AML-193 (cell line): ENCODE measurements at regions not wholly inside any gene's neighbourhood (a gene's known extent, or its start where the extent isn't known, plus 50 kb on each side); places are given as distances from the start of the nearest gene placed in this dataset.

Experiments used
- DNase-seq, 2 experiments: peaks; one replicate each; lab custom pipeline; 2025; lab: John Stamatoyannopoulos, UW

DNA sequence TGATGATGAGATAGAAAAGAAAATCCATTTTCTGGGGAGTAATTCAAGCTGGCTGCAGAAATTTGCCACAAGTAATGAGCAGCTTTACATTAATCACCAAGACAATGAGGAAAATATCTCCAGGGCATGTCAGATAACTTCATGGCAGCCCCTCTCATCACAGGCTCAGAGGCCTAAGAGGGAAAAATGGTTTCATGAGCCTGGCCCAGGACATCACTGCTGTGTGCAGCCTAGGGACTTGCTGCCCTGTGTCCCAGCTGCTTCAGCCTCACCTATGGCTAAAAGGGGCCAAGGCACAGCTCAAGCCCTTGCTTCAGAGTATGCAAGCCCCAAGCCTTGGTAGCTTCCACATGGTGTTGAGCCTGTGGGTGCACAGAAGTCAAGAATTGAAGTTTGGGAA lies 161.7 kb downstream of the OPA1 start:
- no peak for DNase-seq

DNA sequence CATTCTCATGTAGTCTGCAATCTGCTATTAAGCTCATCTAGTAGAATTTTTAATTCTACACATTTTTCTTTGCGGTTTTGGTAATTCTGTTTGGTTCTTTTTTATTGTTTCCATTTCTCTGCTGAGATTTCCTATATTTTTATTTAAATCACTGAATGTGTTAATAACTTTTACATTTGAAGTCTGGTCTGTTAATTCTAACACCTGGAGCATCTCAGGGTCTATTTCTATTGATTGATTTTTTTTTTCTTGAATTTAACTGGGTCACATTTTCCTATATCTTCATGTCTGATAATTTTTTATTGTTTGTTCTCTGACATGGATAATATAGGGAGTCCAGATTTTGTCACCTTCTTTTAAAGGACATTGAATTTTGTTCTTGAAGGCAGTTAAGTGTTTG lies 163.5 kb downstream of the OPA1 start:
- no peak for DNase-seq

DNA sequence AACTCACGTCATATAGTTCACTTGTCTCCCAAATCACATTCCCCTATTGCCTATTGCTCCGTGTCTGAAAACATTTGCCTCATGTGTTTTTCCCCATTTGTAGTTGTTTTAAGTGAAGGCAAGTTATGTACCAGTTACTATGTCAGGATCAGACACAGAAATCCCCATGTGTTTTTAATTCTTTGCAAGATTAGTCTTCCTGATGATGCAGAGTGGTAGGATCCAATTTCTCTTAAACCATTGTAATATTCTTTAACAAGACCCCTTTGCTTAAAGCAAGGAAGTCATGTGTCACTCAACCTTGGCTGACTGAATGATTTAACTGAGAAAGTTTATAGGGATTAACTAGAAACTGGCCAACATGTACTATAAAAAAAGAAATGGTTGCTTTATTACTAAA lies 164.4 kb downstream of the OPA1 start:
- no peak for DNase-seq

DNA sequence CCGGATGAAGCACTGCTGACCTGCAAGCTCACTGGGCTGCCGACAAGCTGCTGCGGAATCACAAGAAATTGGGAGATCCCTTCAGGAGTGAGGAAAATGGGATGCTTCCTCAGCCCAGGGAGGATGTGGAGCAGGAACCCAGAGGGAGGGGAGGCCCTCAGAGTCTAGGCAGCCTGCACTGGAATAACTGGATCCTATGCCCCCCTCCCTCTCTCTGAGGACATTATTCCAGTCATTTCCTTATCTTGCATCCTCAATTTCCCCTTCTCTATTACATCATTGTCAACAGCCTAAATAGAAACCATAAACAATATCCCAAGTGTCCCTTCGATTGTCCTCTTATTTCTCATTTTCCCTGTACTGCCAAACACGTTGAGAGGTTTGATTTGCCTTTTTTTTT lies 169.0 kb downstream of the OPA1 start:
- DNase-seq = no peak

DNA sequence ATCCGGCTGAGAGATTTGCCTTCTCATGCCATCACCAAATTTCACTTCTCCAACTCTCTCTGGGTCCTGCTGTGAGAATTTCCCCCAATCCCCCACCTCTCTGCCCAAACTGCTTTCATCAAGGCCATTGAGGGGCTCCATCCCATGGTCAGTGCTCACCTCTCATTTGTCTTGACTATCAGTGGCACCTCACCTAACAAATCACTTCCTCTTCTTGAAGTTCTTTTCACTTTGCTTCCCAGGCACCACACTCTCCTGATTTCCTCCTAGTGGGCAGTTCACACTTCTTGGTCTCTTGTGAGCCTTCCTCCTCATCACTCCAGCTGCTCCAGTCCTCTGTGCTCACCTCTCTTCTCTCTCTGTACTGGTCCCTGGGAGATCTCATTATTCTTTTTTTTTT lies 169.6 kb downstream of the OPA1 start:
- no peak for DNase-seq

DNA sequence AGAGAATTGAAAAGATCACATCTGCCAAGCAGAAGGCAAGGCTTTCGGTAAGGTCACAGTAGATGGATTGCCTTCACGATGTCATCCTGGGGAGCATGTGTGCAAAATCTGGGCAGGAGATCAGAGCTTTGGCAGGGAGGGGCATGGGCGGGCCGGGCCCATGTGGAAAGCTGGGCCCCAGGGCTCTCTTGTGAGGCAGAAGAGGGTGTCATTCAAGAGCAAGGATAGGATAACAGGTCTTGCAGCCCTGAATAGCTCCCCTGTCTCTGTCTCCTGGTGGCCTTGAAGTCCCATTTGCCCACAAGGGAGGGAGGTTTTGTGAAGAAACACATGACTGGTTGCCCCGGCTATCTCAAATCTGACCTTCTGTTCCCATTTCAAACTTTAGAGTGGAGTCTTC lies 172.0 kb downstream of the OPA1 start:
- no peak for DNase-seq

DNA sequence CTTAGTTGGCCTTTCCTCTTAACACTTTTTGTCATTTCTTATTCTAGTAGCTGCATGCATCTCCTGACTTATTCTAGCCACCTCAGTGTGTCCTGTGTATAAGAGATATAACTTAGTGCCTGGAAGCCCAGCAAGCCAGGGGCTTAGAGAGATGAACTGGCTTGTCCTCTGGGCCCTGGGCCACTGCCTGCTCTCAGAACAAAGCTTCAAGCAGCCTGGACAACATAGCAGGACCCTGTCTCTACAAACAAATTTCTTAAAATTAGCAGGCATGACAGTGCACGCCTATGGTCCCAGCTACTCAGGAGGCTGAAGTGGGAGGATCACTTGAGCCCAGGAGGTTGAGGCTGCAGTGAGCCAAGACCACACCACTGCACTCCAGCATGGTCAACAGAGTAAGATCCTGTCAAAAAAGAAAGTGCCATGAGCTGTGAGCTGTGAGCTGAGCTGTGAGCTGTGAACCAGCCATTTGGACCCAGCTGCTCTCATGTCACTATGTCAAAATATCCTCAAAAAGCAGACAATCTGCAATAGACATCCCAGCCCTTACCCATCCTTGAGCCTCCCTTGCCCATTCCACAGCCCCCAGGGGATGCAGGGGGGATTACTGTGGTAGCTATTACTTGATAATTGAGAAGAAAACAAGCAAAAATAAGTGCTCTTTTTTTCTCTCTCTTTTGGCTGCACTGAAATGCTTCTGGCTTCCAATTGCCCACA lies 174.5 kb downstream of the OPA1 start:
- no peak for DNase-seq

DNA sequence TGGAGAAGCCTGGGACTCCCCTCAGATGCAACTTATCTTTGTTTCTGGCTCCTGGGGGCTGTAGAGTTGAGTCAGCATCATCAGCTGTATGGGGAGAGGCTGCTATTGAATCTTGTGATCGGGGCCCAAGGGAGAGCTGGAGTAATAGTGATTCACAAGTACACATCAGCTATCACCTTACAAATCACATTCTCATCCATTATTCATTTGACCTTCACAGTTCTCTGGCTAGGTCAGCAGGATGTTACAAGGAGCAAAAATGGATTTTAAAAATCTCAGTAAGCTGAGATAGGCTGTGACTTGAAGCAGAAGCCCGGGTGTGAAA lies 175.0 kb downstream of the OPA1 start:
- DNase-seq = no peak

DNA sequence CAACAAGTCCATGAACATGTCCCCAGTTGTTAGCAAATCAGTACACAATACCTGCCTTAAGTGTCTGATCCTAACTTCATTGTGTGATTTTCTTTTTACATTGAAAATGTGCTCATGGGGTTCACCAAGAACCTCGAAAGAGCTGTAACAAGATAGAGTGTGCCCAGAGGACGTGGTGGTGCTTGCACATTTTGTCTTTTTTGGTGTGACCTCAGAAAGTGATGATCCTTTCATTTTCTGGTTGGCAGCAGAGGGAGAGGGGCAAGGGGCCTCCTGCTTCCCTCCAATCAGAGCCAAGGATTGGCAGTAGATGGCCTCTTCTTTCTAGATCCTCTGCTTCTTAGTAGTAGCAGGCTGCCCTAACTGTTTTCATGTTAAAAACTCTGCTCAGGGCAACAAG lies 176.4 kb downstream of the OPA1 start:
- DNase-seq = no peak

DNA sequence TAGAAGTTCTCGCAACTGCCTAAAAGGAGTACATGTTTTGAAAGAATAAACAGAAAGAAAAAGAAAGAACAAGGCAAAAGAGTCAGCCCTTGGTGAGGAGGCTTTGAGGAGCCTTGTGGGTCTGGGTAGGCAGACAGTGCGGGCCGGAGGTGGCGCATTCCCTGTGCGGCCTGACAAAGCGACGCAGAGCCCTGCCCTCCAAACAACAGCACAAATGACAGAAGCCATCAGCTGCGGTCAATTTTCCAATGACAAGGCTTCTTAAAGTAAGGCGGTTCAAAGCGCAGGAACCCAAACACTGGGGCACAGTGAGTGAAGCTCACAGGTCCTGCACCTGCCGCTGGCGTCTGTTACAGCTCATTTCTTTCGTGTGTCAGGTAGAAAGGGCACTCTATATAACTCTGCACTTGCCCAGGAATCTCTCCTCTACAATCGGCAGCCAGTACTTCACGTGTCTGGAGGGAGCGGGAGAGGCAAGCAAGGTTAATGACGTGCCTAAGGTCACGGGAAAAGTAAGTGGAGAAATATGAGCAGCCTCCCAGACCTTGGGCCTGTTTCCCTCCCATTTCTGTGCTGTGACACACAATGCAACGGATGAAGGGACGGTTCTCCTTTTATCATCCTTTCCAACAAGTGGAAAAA lies 178.1 kb downstream of the OPA1 start:
- no peak for DNase-seq

DNA sequence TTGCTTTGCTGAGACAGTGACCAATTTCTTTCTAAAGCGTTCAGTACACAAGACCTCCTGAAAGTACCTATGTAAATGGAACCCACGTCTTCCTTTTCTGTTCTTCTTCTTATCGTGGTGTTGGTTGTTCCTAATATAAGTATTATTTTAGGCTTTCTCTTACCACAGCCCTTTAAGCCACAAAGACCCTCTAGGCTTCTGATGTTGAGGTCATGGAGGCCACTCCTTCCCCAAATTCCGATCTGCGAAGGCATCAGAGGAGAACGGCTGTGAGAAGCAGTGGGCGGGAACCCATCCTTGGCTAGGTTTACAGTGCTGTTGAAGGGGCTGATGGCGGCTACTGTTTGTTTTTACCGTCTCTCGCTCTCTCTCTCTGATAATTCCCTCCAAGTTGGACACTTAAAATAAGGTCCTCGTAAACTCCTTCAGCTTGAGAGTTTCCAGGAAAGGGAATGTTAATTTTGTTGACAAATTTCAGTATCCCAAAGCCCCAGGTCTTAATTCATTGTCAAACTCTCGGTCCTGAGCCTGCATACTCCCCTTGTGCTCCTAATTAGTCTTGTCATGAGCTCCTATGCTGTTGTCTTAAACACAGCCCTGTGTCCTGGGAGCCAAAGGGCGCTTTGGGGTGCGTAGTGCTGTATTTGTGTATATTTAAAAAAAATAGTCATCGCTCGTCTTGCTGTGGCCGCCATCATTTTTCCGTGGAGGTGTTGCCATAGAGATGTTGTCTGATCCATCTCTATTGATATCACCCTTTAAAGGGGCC lies 178.8 kb downstream of the OPA1 start:
- DNase-seq = no peak

DNA sequence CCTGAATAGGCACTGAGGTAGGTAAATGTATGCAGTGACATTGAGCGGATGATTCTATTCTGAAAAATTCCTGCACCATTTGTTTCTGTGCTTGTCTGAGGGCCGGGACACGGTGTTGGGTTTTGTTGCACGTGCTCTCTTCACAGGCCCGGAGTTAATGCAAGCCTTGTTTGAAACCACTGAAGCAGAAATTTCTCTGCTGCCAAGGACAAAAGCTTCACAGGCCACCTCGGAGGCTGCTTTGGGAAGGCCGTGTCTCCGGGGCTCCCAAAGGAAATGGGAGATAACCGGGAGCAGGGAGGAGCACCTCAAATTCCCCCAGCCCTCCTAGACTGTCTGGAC lies 179.4 kb downstream of the OPA1 start:
- no peak for DNase-seq

DNA sequence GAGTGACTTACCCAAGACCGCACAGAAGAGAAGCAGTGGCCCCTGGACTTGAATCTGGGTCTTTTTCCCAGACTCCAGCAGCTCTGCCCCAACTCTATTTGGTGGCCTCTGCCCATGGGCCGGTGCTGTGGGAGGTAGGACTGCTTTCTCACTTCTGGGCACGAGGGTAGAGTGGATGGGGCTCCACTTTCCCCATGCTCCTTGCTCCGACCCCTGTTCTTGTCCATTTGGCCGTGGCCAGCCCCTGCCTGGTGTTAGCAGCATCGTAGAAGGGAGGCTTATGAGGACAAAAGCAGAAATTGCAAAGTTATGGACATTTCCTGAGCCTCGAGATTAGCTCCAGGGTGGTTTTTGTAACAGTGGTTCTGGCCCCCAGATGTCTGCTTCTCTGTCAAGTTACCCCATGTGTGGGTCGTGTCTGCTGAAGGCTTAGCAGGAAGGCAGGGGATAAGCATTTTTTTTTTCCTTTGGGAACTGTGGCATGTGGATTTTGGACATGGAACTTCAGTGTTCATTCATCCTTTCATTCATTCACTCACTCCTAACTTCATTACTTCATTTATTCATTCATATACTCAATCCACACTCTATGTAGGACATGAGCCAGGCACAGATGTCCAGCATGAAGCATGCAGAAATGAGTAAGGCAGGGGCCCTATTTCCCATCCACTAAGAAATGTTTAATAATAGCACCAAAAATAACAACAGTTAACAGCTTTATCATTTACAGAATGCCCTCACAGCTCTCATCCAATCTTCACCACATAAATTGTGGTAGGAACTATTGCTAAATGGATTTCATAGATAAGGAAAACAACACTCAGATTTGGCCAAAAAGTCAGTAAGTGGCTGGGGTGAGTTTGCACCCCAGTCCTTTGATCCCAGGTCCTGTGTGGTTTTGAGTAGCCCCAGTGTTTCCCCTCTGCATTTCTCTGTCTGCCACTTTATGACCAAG lies 180.5 kb downstream of the OPA1 start:
- no peak for DNase-seq

DNA sequence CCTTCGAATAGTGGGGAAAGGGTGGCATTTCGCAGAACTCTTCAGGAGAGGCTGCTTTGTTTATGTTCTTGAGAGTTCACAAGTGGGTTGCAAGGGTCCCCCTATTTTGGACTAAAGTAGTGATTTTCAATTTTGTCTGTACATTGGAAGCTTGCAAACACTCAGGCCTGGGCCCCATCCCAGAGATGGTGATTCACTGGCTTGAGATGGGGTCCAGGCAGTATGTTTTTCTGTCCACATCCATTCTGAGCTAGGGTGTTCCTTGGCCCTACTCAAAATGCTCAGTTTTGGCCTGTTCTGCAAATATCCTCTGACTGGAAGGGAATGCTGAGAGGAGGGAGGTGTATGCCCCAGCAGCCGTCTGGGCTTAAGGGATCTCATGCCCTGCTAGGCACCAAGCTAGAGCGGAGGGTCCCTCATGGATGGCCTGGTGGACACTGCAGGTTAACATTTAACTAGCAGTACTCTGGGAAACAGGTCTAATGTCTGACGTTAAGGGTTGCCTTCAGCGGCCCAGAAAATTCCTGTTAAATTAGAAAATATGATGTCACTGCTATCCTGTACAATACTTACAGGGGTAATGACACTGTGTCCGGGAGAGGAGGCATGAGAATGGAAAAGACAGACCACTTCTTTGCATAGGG lies 181.4 kb downstream of the OPA1 start:
- no peak for DNase-seq

DNA sequence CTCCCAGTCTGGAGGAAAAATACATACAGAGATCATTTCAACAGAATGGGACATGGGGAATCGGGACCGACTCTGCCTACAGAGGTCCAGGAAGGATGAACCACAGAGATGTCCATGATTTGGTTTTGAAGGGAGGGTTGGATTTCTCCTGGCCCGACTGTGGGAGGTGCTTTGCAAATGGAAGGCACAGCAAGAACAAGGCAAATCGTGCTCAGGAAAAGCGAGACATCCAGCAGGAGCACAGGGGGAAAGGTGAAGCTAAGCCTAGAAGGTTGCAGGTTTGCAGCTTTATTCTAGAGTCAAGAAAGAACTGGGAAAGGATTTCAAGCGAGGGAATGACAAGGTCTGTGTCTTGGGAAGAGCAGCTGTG lies 181.9 kb downstream of the OPA1 start:
- DNase-seq = no peak

DNA sequence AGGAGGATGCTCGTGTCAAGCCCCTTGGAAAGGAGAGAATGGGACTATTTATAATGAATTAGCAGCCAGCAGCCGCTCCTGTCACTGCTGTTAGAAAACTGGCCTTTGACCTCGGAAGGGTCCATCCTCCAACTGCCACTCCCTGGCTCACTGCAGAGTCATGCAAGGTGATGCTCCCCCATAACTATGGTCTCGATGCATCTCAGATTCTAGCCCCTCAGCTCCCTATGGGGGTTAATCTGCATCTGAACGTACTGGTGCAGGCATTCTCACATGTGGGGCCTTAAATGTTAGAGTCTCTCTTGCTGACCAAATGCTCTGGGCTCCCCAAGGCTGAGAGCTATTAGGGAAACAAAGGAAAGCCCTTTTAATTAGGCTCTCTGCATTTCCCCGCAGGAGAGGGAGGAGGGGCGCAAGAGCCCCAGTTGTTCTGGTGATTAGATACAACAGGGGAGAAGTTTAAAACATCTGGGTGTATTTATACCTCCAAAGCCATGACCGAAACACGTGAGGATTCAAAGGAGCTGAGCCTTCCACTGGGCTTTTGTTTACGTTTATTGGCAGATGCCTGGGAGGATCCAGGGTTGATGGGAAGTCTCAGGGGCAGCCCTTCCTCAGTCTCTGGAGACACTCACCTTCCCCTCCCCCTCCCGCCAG lies 182.5 kb downstream of the OPA1 start:
- DNase-seq = no peak

DNA sequence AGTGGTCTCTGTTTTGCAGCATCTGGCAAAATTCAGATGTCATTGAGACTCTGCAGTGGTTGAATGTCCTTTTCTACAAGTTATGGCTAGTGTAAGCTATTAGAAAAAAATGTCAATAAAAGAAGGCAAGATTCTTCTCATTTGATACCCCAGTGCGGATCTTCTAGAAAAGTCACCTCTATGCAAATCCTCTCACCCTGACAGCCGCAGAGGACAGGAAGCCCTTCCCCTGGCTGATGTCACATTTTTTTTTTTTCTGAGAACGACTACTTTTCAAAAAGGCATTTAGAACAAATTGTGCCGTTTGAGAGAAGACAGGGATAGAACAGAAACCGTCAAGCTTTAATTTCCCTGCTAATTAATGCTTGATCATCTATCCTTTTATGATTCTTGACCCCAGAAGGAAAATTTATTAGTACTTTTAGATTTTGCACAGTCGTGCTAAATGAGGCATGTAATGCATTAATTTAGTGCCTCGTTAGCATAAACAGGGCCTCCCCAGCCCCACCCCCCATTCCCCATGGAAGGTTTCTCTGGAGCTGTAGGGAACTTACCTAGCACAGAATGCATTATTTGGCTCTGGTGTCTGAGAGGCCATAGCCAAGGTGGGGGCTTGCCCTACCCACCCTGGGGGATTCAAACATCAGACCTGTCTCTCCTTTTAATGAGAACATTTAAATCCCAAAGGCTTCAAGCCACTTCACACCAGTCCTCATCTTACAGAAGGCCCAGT lies 183.8 kb downstream of the OPA1 start:
- DNase-seq = no peak

DNA sequence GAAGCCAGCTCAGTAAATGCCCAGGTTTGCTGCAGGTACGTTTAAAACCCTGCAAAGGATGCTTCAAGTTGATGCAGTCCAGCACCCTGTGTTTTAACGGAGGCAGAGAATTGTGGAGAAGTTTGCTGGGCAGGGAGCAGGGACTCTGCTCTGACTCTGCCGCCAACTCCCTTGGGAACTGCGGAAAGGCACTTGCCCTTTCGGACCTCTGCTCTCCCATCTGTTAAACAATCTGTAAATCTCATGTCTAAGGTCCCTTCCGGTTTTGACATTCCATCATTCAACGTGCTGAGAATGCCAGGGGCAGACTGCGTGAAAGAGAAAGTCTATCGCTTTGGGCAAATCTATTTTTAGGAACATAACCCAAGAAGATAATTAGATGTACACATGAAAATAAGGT lies 184.5 kb downstream of the OPA1 start:
- DNase-seq = no peak

DNA sequence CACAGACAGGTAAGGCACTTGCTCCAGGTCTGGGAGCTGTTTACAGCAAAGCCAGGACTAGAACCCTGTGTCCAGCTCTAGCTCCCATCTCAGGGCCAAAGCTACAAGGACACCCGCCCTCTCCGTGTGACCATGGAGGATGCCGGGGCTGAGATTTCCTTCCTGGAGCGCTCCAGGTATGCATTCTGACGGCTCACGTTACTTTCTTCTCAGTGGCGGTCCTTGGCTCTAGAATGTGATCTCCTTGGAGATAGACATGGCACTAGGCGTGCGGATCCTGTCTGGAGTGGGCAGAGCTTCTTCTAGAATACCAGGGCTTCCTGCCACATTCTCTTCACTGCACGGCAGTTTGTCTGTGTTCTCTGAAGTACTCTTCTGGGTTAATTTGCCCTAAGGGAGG lies 185.7 kb downstream of the OPA1 start:
- DNase-seq = no peak

DNA sequence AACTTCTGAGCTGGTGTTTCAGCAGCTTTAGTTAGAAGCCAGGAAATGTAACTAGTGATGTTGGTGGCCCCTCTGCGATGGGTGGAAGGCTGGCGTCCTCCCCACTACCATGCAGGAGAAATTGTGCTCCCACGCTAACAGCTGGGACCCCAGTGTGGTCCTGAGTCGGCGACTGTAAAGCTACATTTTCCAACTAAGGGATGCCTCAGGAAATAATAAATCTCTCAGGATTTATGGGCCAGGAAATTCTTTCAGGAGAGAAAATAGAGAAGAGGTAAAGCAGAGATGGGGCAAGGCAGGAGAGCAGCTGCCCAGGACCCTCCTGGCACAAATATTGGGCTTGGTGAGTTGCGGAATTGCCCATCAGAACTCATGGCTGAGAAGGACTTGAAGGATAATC lies 186.9 kb downstream of the OPA1 start:
- DNase-seq = no peak

DNA sequence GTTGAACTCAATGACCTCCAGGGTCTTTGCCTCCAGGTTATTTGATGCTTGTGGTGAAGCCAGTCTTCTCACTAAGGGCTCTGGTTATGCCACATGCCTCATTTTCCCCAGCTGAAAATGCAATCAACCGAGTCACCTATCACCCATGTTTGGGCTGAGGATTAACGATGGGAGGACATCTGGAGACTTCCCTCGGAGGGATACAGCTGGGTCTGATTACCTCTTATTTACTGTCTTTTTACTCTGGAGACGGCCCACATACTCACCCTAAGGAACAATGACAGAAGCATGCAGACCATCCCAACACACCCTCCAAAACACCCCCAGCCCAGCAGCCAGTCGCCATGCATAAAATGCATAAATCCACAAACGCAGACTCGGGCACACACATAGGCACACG lies 187.4 kb downstream of the OPA1 start:
- no peak for DNase-seq
